Fibroblast of lung (primary cell): ENCODE measurements at regions not wholly inside any gene's neighbourhood (a gene's known extent, or its start where the extent isn't known, plus 50 kb on each side); places are given as distances from the start of the nearest gene placed in this dataset.

Source experiments
- DNase-seq, 2 donors: peaks; one replicate each; pipeline versions ENCODE4 v3.0.0 to v3.0.0-alpha.2; 2010; ENCODE audit warnings: low read depth in 2 of 2
- H2AFZ ChIP-seq: 2 replicates; pipeline ENCODE4 v1.5.1; 2012; ENCODE audit warnings: low read length, control low read depth, inconsistent platforms
- H3K27ac ChIP-seq: 2 replicates; pipeline ENCODE4 v1.5.1; 2011; ENCODE audit warnings: low read length, control low read depth; ENCODE audit not compliant: insufficient read depth
- H3K27me3 ChIP-seq: 2 replicates; pipeline ENCODE4 v1.5.1; 2011; ENCODE audit warnings: mild to moderate bottlenecking, low read length; ENCODE audit not compliant: control insufficient read depth, insufficient read depth
- H3K36me3 ChIP-seq: 2 replicates; pipeline ENCODE4 v1.5.1; 2011; ENCODE audit warnings: low read length; ENCODE audit not compliant: control insufficient read depth, insufficient read depth
- H3K4me1 ChIP-seq: 2 replicates; pipeline ENCODE4 v1.5.1; 2011; ENCODE audit warnings: low read length; ENCODE audit not compliant: control insufficient read depth, insufficient read depth; ENCODE audit errors: extremely low read depth
- H3K4me2 ChIP-seq: 2 replicates; pipeline ENCODE4 v1.5.1; 2011; ENCODE audit warnings: low read length, control low read depth; ENCODE audit not compliant: insufficient read depth; ENCODE audit errors: extremely low read depth
- H3K4me3 ChIP-seq, 4 experiments: fragments of 200-600 bp in 1 of 4; sonication (generic) in 1 of 4; replicated peaks in 1 of 4; 2 replicates each; pipeline ENCODE4 v1.5.1; 2011 to 2016; ENCODE audit warnings: low read length in 4 of 4, low read depth in 3 of 4, mild to moderate bottlenecking in 3 of 4, control low read depth in 2 of 4, inconsistent platforms in 1 of 4, mixed read lengths in 1 of 4; ENCODE audit not compliant: insufficient read depth in 1 of 4; ENCODE audit errors: control extremely low read depth in 1 of 4
- H3K79me2 ChIP-seq: 2 replicates; pipeline ENCODE4 v1.5.1; 2012; ENCODE audit warnings: mild to moderate bottlenecking, low read length, inconsistent platforms; ENCODE audit not compliant: control insufficient read depth, insufficient read depth
- H3K9ac ChIP-seq: 2 replicates; pipeline ENCODE4 v1.5.1; 2011; ENCODE audit warnings: mild to moderate bottlenecking, low read length, control low read depth; ENCODE audit not compliant: insufficient read depth
- H3K9me3 ChIP-seq: 2 replicates; pipeline ENCODE4 v1.5.1; 2012; ENCODE audit warnings: low read depth, low read length; ENCODE audit not compliant: control insufficient read depth, insufficient read depth
- H4K20me1 ChIP-seq: 2 replicates; pipeline ENCODE4 v1.5.1; 2011; ENCODE audit warnings: low read length; ENCODE audit not compliant: control insufficient read depth, insufficient read depth; ENCODE audit errors: extremely low read depth
- EZH2 ChIP-seq: IDR thresholded peaks from 2 replicates; pipeline ENCODE4 v1.5.1; 2012; ENCODE audit warnings: low read length, control low read depth, mild to moderate bottlenecking; ENCODE audit errors: missing control alignments
- TF ChIP-seq, protein P1 (sequence below), 2 donors: IDR thresholded peaks in 1 of 2; conservative IDR thresholded peaks in 1 of 2; 1 replicate in 1 of 2; 2 replicates in 1 of 2; pipeline ENCODE4 v1.5.1; 2011 to 2012; ENCODE audit warnings: low read length in 2 of 2, control low read depth in 1 of 2, inconsistent platforms in 1 of 2, low read depth in 1 of 2, mild to moderate bottlenecking in 1 of 2

DNA sequence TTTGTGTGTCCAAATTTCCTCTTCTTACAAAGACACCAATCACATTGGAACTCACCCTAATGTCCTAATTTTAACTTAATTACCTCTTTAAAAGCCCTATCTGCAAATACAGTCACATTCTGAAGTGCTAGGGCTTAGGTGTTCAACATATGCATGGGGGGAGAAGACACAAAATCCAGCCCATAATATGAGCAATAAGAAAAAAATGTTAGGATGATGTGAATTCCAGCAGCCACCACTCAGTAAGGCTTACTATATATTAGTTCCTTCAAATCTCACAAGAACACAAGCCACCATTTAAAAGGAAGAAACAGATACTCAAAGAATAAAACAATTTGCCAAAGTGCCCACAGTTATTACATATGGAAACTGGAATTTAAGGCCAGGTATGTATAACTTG, 285.7 kb downstream of the EPHA4 start:
- Histone ChIP-seq H3K4me2 (no peak overlapping the region), H2AFZ (no peak overlapping the region), H3K4me1 (no peaks in the 10 kb centered on the region), H3K27ac (no peak overlapping the region), H3K79me2 (no peaks in the 10 kb centered on the region), H3K9me3 (no peaks in the 10 kb centered on the region), H3K27me3 (no peaks in the 10 kb centered on the region), H4K20me1 (no peaks in the 10 kb centered on the region), H3K36me3 (no peaks in the 10 kb centered on the region), H3K9ac (no peak overlapping the region), H3K4me3 (no peak overlapping the region)
- TF ChIP-seq EZH2, result no peak
- TF ChIP-seq, protein P1, sequence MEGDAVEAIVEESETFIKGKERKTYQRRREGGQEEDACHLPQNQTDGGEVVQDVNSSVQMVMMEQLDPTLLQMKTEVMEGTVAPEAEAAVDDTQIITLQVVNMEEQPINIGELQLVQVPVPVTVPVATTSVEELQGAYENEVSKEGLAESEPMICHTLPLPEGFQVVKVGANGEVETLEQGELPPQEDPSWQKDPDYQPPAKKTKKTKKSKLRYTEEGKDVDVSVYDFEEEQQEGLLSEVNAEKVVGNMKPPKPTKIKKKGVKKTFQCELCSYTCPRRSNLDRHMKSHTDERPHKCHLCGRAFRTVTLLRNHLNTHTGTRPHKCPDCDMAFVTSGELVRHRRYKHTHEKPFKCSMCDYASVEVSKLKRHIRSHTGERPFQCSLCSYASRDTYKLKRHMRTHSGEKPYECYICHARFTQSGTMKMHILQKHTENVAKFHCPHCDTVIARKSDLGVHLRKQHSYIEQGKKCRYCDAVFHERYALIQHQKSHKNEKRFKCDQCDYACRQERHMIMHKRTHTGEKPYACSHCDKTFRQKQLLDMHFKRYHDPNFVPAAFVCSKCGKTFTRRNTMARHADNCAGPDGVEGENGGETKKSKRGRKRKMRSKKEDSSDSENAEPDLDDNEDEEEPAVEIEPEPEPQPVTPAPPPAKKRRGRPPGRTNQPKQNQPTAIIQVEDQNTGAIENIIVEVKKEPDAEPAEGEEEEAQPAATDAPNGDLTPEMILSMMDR (conservative IDR thresholded peaks at IDR 0.05 in 1 of 2, IDR thresholded peaks at IDR 0.05 in 1 of 2; ENCODE audit: low read depth in 1 of 2, low read length in 2 of 2), result no peak
- DNase-seq, result peak in 1 of 2 donors; percentile 45

DNA sequence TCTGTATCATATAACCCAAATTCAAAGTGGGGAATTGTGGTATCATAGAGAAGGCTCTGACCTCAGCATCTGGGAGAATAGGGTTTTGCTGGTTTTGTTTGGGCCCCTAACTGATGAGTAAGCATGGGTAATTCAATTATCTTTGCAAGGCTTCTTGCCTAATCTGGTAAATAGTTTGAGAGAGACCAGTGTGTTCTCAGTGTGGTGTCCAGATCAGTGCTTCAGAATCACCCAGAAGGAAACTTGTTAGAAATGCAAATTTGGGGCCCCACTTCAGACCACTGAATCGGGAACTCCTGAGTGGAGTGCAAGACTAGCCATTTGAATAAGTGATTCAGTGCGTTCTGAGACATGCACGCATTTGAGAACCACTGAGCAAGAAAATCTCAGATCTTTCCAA, 282.7 kb downstream of the EPHA4 start:
- Histone ChIP-seq H3K27me3 (no peaks in the 10 kb centered on the region), H3K27ac (no peak overlapping the region), H3K9ac (no peak overlapping the region), H3K4me1 (no peaks in the 10 kb centered on the region), H4K20me1 (no peaks in the 10 kb centered on the region), H3K4me3 (no peak overlapping the region), H3K36me3 (no peaks in the 10 kb centered on the region), H3K9me3 (no peaks in the 10 kb centered on the region), H3K79me2 (no peaks in the 10 kb centered on the region), H2AFZ (no peak overlapping the region), H3K4me2 (no peak overlapping the region)
- DNase-seq, result peak in 1 of 2 donors; percentile 60
- TF ChIP-seq, protein P1 (conservative IDR thresholded peaks at IDR 0.05 in 1 of 2, IDR thresholded peaks at IDR 0.05 in 1 of 2; ENCODE audit: low read depth in 1 of 2, low read length in 2 of 2), result no peak
- no peak for TF ChIP-seq EZH2

DNA sequence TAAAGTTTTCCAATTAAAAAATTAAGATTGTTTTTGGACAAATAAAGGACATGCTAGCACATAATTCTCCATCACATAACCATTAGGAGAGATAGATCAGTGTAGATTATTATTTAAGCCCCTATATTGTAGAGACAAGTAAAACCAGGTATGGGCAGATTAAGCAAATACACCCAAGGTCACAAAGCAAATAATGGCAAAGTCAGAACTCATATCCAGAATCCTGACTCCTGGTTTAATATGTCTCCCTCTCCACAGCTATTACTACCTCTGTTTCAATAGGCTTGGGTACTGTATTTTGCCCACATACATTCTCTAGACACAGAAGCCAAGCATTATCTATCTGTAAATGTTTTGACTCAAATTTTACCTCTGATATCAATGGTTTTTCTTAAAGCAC, 282.3 kb downstream of the EPHA4 start:
- Histone ChIP-seq H3K27me3 (no peaks in the 10 kb centered on the region), H3K27ac (no peak overlapping the region), H2AFZ (no peak overlapping the region), H3K9ac (no peak overlapping the region), H3K79me2 (no peaks in the 10 kb centered on the region), H3K9me3 (no peaks in the 10 kb centered on the region), H3K4me3 (no peak overlapping the region), H3K4me1 (no peaks in the 10 kb centered on the region), H3K4me2 (no peak overlapping the region), H4K20me1 (no peaks in the 10 kb centered on the region), H3K36me3 (no peaks in the 10 kb centered on the region)
- no peak for DNase-seq
- TF ChIP-seq EZH2, result no peak
- TF ChIP-seq, protein P1 (conservative IDR thresholded peaks at IDR 0.05 in 1 of 2, IDR thresholded peaks at IDR 0.05 in 1 of 2; ENCODE audit: low read depth in 1 of 2, low read length in 2 of 2), result no peak
